ENCODE measurements at regions not wholly inside any gene's neighbourhood (a gene's known extent, or its start where the extent isn't known, plus 50 kb on each side); places are given as distances from the start of the nearest gene placed in this dataset.

- no peak for TF ChIP-seq ZNF512 (CRISPR knock-in tag; IDR thresholded peaks at IDR 0.05)
- TF ChIP-seq ESRRA (CRISPR knock-in tag; IDR thresholded peaks at IDR 0.05; ENCODE audit: low read depth) = no peak
- no peak for TF ChIP-seq FOSL1 (CRISPR knock-in tag; IDR thresholded peaks at IDR 0.05; ENCODE audit: borderline replicate concordance)
- TF ChIP-seq CREB1 (IDR thresholded peaks at IDR 0.05) = no peak
- no peak for TF ChIP-seq CREB1 (CRISPR knock-in tag; IDR thresholded peaks at IDR 0.05)
- TF ChIP-seq SIN3A (IDR thresholded peaks at IDR 0.05; ENCODE audit: borderline replicate concordance, low read depth, low read length) = no peak
- TF ChIP-seq, protein P1, sequence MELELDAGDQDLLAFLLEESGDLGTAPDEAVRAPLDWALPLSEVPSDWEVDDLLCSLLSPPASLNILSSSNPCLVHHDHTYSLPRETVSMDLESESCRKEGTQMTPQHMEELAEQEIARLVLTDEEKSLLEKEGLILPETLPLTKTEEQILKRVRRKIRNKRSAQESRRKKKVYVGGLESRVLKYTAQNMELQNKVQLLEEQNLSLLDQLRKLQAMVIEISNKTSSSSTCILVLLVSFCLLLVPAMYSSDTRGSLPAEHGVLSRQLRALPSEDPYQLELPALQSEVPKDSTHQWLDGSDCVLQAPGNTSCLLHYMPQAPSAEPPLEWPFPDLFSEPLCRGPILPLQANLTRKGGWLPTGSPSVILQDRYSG (CRISPR knock-in tag; IDR thresholded peaks at IDR 0.05) = no peak
- no peak for TF ChIP-seq TCF7L2 (IDR thresholded peaks at IDR 0.05; ENCODE audit: low read depth, low read length)
- no peak for TF ChIP-seq SIX1 (CRISPR knock-in tag; IDR thresholded peaks at IDR 0.05; ENCODE audit: borderline replicate concordance)
- TF ChIP-seq BHLHE40 (IDR thresholded peaks at IDR 0.05; ENCODE audit: low read length) = no peak
- no peak for TF ChIP-seq FOXK1 (CRISPR knock-in tag; IDR thresholded peaks at IDR 0.05; ENCODE audit: borderline replicate concordance, low read depth)
- TF ChIP-seq DBP (CRISPR knock-in tag; IDR thresholded peaks at IDR 0.05; ENCODE audit: not compliant biosample characterization) = no peak
- no peak for TF ChIP-seq MYC (CRISPR knock-in tag; IDR thresholded peaks at IDR 0.05; ENCODE audit: borderline replicate concordance)
Observed at GRCh38 chr14:98230411-98230810, 1041.6 kb downstream of the BCL11B start.

All from HepG2 (cell line).